ENCODE measurements at regions not wholly inside any gene's neighbourhood (a gene's known extent, or its start where the extent isn't known, plus 50 kb on each side); places are given as distances from the start of the nearest gene placed in this dataset.
"Not testable (repeated sequence)": the region's sequence is repeated elsewhere in the genome, so short reads cannot be mapped to it uniquely, and the experiment has no call there.

DNA sequence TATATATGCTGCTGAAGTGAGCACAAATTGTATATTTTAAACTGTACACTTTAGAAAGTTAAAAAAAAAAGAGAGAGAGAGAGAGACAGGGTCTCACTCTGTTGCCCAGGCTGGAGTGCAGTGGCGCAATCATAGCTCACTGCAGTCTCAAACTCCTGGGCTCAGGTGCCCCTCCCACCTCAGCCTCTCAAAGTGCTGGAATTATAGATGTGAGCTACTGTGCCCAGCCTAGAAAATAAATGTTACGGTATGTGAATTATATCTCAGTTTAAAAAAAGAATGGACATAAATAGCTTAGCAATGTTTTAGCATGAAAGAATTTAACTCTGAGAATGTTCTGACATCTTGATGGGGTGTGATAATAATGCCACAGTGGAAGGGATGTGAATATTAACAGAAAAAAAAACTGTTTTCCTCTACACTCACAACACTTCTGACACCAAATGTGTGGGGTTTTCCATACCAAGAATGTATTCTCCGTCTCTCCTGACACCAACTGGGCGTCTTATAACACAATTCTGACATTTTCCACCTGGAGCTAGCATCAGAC lies 162.1 kb downstream of the PLCE1 start:
- Mint-ChIP-seq H3K27ac (no peak overlapping the region), H3K27me3 (no peaks in the 10 kb centered on the region), H3K36me3 (ENCODE audit: insufficient read depth) (no peaks in the 10 kb centered on the region), H3K4me1 (ENCODE audit: low read depth) (no peaks in the 10 kb centered on the region), H3K4me3 (ENCODE audit: low read depth) (no peak overlapping the region), H3K9me3 (ENCODE audit: low read depth) (no peaks in the 10 kb centered on the region)
- TF ChIP-seq, protein P1, sequence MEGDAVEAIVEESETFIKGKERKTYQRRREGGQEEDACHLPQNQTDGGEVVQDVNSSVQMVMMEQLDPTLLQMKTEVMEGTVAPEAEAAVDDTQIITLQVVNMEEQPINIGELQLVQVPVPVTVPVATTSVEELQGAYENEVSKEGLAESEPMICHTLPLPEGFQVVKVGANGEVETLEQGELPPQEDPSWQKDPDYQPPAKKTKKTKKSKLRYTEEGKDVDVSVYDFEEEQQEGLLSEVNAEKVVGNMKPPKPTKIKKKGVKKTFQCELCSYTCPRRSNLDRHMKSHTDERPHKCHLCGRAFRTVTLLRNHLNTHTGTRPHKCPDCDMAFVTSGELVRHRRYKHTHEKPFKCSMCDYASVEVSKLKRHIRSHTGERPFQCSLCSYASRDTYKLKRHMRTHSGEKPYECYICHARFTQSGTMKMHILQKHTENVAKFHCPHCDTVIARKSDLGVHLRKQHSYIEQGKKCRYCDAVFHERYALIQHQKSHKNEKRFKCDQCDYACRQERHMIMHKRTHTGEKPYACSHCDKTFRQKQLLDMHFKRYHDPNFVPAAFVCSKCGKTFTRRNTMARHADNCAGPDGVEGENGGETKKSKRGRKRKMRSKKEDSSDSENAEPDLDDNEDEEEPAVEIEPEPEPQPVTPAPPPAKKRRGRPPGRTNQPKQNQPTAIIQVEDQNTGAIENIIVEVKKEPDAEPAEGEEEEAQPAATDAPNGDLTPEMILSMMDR (IDR thresholded peaks at IDR 0.05; ENCODE audit: unreplicated experiment): no peak
- no peak for DNase-seq (ENCODE audit: low spot score, unreplicated experiment)

DNA sequence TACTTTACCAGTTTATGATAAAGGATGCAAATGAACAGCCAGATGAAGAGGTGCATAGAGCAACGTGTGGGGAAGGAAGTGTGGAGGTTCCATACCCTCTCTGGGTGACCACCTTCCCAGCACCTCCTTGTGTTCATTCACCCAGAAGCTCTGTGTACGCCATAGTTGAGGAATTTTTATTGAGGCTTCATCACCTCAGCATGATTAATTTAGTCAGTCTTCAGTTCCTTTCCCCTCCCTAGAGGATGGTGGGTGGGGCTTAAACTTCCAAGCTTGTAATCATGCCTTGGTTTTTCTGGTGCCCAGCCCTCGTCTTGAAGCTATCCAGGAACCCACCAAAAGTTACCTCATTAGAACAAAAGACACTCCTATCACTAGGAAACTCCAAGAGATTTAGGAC lies 162.7 kb downstream of the PLCE1 start:
- H3K27me3 Mint-ChIP-seq: no peaks in the 10 kb centered on the region
- no peaks in the 10 kb centered on the region for H3K36me3 Mint-ChIP-seq (ENCODE audit: insufficient read depth)
- H3K27ac Mint-ChIP-seq: no peak overlapping the region
- H3K9me3 Mint-ChIP-seq (ENCODE audit: low read depth): peaks cover 4% of the 10 kb centered on the region
- H3K4me1 Mint-ChIP-seq (ENCODE audit: low read depth): no peaks in the 10 kb centered on the region
- TF ChIP-seq, protein P1 (IDR thresholded peaks at IDR 0.05; ENCODE audit: unreplicated experiment): no peak
- no peak overlapping the region for H3K4me3 Mint-ChIP-seq (ENCODE audit: low read depth)
- DNase-seq (ENCODE audit: low spot score, unreplicated experiment): no peak

DNA sequence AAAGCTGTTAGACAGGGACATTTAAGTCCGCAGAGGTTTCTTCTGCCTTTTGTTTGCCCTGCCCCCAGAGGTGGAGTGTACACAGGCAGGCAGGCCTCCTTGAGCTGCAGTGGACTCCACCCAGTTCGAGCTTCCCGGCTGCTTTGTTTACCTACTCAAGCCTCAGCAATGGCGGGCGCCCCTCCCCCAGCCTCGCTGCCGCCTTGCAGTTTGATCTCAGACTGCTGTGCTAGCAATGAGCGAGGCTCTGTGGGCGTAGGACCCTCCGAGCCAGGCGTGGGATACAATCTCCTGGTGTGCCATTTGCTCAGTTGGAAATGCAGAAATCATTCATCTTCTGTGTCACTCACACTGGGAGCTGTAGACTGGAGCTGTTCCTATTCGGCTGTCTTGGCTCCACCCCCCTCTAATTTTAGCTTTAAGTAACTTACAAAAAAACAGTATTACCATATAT lies 171.5 kb downstream of the PLCE1 start:
- not testable (repeated sequence) for DNase-seq (ENCODE audit: low spot score, unreplicated experiment); H3K4me1 Mint-ChIP-seq (ENCODE audit: low read depth); H3K36me3 Mint-ChIP-seq (ENCODE audit: insufficient read depth); H3K4me3 Mint-ChIP-seq (ENCODE audit: low read depth); H3K27me3 Mint-ChIP-seq; H3K27ac Mint-ChIP-seq; H3K9me3 Mint-ChIP-seq (ENCODE audit: low read depth)

GRCh38 chr10:94172332-94172731 lies 178.6 kb downstream of the PLCE1 start:
- peaks cover 7% of the 10 kb centered on the region for H3K36me3 Mint-ChIP-seq (ENCODE audit: insufficient read depth)
- H3K27ac Mint-ChIP-seq: no peak overlapping the region
- no peaks in the 10 kb centered on the region for H3K27me3 Mint-ChIP-seq
- TF ChIP-seq, protein P1 (IDR thresholded peaks at IDR 0.05; ENCODE audit: unreplicated experiment): no peak
- no peak for DNase-seq (ENCODE audit: low spot score, unreplicated experiment)
- H3K4me3 Mint-ChIP-seq (ENCODE audit: low read depth): no peak overlapping the region
- H3K4me1 Mint-ChIP-seq (ENCODE audit: low read depth): no peaks in the 10 kb centered on the region
- no peaks in the 10 kb centered on the region for H3K9me3 Mint-ChIP-seq (ENCODE audit: low read depth)

GRCh38 chr10:94173594-94173993 lies 179.9 kb downstream of the PLCE1 start:
- H3K4me1 Mint-ChIP-seq (ENCODE audit: low read depth): no peaks in the 10 kb centered on the region
- H3K9me3 Mint-ChIP-seq (ENCODE audit: low read depth): no peaks in the 10 kb centered on the region
- H3K36me3 Mint-ChIP-seq (ENCODE audit: insufficient read depth): peaks cover 7% of the 10 kb centered on the region
- H3K4me3 Mint-ChIP-seq (ENCODE audit: low read depth): no peak overlapping the region
- H3K27ac Mint-ChIP-seq: no peak overlapping the region
- no peaks in the 10 kb centered on the region for H3K27me3 Mint-ChIP-seq
- TF ChIP-seq, protein P1 (IDR thresholded peaks at IDR 0.05; ENCODE audit: unreplicated experiment): no peak
- no peak for DNase-seq (ENCODE audit: low spot score, unreplicated experiment)

DNA sequence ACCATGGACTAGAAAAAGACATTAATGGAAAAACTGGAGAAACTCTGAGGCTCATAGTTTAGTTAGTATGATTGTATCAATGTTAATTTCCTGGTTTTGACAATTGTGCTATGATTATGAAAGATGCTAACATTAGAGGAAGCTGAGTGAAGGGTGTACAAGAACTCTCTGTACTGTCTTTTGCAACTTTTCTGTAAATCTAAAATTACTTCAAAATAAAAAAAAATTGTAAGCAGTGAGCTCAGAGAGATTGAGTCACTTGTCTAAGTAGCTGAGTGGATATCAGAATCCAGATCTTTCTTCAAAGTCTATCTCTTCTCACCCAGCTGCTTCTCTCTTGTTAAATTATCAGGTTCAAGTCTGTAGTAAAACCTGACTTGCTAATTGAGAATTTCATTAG lies 181.1 kb downstream of the PLCE1 start:
- no peak for DNase-seq (ENCODE audit: low spot score, unreplicated experiment)
- no peak overlapping the region for H3K27ac Mint-ChIP-seq
- no peaks in the 10 kb centered on the region for H3K4me1 Mint-ChIP-seq (ENCODE audit: low read depth)
- H3K27me3 Mint-ChIP-seq: no peaks in the 10 kb centered on the region
- H3K9me3 Mint-ChIP-seq (ENCODE audit: low read depth): no peaks in the 10 kb centered on the region
- peaks cover 7% of the 10 kb centered on the region for H3K36me3 Mint-ChIP-seq (ENCODE audit: insufficient read depth)
- TF ChIP-seq, protein P1 (IDR thresholded peaks at IDR 0.05; ENCODE audit: unreplicated experiment): no peak
- no peak overlapping the region for H3K4me3 Mint-ChIP-seq (ENCODE audit: low read depth)
